GM21447 (cell line): ENCODE measurements at regions not wholly inside any gene's neighbourhood (a gene's known extent, or its start where the extent isn't known, plus 50 kb on each side); places are given as distances from the start of the nearest gene placed in this dataset.
"Not testable (repeated sequence)": the region's sequence is repeated elsewhere in the genome, so short reads cannot be mapped to it uniquely, and the experiment has no call there.

ENCODE experiments used
- ATAC-seq: cut with Tn5 transposase; IDR thresholded peaks from one replicate; pipeline ENCODE4 v1.9.1; 2021; ENCODE audit not compliant: unreplicated experiment

DNA sequence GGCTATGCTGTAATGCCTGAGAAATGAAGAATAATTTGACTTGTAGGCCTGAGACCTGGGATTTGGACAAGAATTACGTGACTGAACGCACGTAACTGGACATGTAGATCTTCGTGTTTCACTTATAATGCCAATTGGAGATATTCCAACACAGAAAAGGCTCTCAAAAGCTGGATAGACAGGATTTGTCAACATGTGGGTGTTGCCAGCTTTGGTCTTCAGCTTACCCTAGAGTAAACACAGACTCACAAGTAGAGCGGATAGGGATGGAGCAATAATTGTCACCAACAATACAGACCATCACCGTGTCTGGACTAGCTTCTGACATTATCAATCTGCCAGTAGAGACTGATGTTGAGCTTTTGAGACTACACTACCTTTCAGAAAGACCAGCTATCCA lies 1511.0 kb upstream of the ADGRL3 start:
- ATAC-seq: no peak

GRCh38 chr4:59695355-59696053 lies 1504.6 kb upstream of the ADGRL3 start:
- no peak for ATAC-seq

DNA sequence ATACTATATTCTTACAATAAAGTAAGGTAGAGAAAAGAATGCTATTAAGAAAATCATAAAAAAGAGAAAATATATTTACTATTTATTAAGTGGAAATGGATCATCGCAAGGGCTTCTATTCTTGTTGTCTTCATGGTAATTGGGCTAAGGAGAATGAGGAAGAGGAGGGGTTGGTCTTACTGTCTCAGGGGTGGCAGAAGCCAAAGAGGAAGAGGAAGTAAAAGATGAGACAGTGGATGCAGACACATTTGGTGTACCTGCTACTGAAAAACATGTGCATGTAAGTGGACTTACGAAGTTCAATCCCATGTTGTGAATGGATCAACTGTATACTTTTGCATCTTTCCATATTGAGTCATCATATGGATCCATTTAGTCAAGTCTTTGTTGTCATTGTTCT lies 1502.1 kb upstream of the ADGRL3 start:
- no peak for ATAC-seq

DNA sequence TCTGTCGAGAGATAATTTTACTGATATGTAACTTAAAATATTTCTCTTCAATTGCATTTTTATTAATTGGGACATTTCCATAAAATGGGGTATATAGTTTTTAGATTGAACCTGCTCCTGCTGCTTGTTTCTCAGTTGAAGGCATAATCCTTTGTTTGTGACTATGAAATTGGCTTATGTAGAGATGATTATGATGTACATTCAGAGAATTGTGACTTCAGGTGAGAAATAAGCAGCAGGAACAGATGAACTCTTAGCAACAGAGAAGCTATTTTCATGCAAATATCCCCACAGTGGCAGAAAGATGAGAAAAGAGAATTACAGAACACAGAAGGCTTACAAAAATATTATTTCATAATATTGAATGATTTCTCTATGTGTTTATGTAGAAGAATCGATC lies 1499.5 kb upstream of the ADGRL3 start:
- ATAC-seq: no peak

DNA sequence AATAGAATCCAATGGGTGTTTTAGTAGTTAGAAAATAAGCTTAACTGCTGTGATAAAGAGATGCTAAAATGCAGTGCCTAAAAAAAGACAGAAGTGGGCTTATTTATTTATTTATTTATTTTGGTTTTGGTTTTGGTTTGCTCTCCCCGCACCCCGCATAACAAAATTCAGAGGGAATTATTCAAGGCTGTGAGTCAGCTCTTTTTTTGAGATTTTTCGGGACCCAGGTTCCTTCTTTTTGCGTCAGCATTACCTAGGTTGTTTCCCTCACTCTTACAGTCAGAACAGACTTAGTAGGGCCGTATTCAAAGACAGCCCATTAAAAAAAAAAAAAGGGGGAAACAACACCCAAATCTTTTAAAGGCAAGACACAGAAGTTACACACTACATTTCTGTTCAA lies 1495.5 kb upstream of the ADGRL3 start:
- no peak for ATAC-seq

- ATAC-seq: no peak
Measured at GRCh38 chr4:59712470-59712869, 1487.7 kb upstream of the ADGRL3 start.

DNA sequence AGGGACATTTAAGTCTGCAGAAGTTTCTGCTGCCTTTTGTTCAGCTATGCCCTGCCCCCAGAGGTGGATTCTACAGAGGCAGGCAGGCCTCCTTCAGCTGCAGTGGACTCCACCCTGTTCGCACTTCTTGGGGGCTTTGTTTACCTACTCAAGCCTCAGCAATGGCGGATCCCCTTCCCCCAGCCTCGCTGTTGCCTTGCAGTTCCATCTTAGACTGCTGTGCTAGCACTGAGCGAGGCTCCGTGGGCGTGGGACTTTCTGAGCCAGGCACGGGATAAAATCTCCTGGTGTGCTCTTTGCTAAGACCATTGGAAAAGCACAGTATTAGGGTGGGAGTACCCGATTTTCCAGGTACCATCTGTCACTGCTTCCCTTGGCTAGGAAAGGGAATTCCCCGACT lies 1475.8 kb upstream of the ADGRL3 start:
- not testable (repeated sequence) for ATAC-seq

DNA sequence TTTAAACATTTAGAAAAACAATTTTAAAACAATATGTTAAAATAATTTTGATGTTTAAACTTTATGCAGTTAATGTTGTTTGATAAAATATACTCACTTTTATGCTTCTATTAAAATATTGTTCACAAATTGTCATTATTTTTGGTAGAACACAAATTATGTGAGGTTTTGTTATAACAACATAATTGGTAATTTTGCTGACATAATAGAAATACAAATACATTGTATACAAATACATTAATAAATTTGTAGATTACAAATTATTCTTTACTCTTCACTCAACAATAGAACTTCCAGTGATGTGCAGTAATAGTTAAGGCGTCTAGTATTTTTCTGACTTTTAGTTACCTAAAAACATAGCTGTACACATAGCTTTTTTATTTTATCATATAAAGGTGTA lies 1472.4 kb upstream of the ADGRL3 start:
- no peak for ATAC-seq

- ATAC-seq: no peak
Measured at GRCh38 chr4:59728496-59728895, 1471.6 kb upstream of the ADGRL3 start.

DNA sequence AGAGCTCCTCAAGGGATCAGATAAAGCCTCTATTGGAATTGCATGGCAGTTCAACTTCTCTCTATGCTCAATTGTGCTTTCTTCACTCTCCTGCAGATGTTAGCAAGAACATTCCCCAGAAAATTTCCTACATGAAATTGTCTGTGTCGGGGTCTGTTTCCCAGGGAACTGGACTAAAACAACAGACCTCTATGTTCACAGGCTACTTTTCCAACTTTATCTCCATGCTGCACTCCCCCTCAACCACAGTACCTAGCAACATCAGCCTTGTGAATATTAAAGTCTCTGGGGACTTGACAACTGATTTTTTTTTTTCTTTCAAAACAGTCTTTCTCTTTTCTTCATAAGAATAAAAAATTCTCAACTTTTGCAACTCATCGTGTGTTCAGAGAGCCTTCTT lies 1470.8 kb upstream of the ADGRL3 start:
- ATAC-seq: no peak

- no peak for ATAC-seq
Measured at GRCh38 chr4:59748433-59748832, 1451.7 kb upstream of the ADGRL3 start.

- no peak for ATAC-seq
Measured at GRCh38 chr4:59759082-59759825, 1440.9 kb upstream of the ADGRL3 start.

DNA sequence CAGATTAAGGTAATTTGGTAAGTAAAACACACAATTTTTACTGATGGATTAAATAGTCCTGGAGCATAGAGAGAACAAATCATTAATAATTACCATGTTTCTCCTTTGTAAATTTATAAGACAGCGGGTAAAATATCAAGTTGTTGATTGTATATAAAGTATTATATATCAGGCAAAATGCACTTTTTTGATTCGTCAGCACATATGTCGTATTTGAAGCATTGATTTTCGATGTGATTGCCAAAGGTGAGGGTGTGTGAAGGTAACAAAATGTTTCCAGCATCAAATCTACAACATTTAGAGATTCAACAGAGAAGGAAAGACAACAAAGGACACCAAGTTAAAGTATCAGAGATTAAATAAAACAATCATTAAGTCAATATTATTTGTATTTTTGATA lies 1437.8 kb upstream of the ADGRL3 start:
- ATAC-seq: no peak

- ATAC-seq: no peak
Measured at GRCh38 chr4:59770601-59771264, 1429.4 kb upstream of the ADGRL3 start.

- no peak for ATAC-seq
Measured at GRCh38 chr4:59772641-59773139, 1427.4 kb upstream of the ADGRL3 start.

DNA sequence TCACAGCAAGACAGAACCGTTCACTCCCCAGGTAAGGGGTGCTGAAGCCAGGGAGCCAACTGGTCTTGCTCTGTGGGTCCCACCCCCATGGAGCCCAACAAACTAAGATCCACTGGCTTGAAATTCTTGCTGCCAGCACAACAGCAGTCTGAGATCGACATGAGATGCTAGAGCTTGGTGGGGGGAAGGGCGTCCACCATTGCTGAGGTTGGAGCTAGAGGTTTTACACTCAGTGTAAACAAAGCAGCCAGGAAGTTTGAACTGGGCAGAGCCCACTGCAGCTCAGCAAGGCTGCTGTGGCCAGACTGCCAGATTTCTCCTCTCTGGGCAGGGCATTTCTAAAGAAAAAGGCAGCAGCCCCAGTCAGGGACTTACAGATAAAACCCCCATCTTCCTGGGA lies 1419.9 kb upstream of the ADGRL3 start:
- not testable (repeated sequence) for ATAC-seq

GRCh38 chr4:59805176-59805575 lies 1395.0 kb upstream of the ADGRL3 start:
- ATAC-seq: no peak

- no peak for ATAC-seq
Measured at GRCh38 chr4:59814402-59815010, 1385.6 kb upstream of the ADGRL3 start.

DNA sequence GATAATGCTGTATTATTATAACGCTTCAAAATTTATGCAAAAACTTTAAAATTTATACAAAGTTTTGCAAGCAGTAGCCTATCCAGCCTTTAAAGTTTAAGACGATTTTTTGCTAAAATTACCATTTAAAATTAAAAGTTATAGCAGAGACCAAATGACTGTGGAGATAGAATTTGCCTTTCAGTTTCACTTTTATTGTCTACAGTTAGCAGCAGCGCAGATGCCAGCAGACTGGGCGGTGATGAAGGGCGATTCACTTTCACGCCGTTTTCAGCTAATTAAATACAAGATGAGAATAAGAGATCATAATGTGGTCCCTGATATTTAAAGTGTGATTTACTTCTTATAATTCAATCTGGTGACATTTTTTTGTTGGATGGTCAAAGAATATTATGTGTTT lies 1381.5 kb upstream of the ADGRL3 start:
- ATAC-seq: no peak

DNA sequence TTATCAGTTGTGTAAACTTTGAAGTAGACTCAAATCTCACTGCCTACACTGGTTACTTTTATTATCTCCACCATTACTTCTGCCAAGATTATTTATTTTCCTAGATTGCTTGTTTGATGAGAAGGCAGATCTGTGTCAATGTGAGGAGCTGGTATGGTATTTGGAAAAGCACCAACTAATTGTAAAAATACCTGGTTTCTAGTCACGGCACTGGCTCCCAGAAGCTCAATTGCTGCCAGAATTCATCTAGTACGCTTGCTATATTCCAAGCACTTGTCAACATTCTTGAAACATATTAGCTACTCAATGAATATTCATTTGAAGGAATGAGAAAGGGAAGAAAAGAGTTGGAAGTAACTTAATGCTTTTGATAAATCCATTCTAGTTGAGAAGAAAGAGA lies 1376.8 kb upstream of the ADGRL3 start:
- no peak for ATAC-seq

- ATAC-seq: no peak
Measured at GRCh38 chr4:59825104-59825503, 1375.0 kb upstream of the ADGRL3 start.

- ATAC-seq: no peak
Measured at GRCh38 chr4:59831746-59832145, 1368.4 kb upstream of the ADGRL3 start.
